ENCODE measurements at regions not wholly inside any gene's neighbourhood (a gene's known extent, or its start where the extent isn't known, plus 50 kb on each side); places are given as distances from the start of the nearest gene placed in this dataset.

DNA sequence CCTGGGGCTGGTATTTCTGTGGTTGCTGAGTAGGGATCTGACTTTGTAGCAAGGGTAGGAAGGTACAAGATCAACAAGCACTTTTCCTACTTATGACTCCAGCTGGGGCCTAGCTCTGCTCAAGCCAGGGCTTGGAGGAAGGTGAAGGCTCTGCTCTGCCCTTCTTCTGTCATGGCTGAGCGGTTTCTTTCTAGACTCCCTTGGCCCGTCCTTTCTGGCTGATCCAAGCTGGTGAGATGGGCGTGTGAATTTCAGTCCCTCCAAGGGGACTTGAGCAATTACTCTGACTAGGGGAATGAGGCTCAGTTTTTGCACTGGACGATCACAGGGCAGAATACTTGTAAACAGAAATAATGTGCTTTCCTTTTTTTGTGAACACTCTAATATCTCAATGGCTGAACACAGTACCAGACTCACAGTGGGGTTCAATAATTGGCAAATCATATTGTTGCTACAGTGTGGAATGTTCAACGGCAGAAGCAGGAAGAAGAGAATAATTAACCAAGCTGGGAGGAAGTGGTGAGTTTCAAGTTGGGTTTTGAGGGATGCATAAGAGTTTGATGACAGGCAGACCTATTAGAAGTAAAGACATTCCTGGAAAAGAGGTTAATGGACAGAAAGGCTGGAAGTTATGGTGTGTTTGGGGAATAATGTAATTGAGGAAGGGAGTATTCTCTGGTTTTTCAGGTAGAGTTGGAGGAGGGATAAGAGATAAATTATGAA is 507.6 kb downstream of the MIAT start:
- DNase-seq (ENCODE audit: low spot score in 2 of 2, unreplicated experiment in 2 of 2) = no peak
- Mint-ChIP-seq H3K4me3 (no peak overlapping the region), H3K27me3 (ENCODE audit: low read depth) (peaks cover 42% of the 10 kb centered on the region), H3K4me1 (no peaks in the 10 kb centered on the region), H3K36me3 (no peaks in the 10 kb centered on the region), H3K27ac (no peak overlapping the region), H3K9me3 (no peaks in the 10 kb centered on the region)
- TF ChIP-seq, protein P1, sequence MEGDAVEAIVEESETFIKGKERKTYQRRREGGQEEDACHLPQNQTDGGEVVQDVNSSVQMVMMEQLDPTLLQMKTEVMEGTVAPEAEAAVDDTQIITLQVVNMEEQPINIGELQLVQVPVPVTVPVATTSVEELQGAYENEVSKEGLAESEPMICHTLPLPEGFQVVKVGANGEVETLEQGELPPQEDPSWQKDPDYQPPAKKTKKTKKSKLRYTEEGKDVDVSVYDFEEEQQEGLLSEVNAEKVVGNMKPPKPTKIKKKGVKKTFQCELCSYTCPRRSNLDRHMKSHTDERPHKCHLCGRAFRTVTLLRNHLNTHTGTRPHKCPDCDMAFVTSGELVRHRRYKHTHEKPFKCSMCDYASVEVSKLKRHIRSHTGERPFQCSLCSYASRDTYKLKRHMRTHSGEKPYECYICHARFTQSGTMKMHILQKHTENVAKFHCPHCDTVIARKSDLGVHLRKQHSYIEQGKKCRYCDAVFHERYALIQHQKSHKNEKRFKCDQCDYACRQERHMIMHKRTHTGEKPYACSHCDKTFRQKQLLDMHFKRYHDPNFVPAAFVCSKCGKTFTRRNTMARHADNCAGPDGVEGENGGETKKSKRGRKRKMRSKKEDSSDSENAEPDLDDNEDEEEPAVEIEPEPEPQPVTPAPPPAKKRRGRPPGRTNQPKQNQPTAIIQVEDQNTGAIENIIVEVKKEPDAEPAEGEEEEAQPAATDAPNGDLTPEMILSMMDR (IDR thresholded peaks at IDR 0.05; ENCODE audit: unreplicated experiment) = no peak

DNA sequence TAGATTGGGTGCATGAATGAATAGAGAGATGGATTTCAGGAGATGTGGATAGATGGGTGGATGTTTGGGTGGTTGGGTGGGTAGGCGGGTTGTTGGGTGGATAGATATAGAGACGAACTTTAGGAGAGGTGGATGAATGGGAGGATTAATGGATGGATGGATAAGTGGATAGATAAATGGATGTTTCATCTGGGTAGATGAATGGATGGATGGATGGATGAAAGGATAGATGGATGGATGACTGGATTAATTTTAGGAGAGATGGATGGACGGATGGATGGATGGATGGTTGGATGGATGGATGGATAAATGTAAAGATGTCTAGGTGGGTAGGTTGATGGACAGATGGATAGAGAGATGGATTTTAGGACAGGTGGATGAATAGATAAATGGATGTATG is 511.3 kb downstream of the MIAT start:
- H3K4me1 Mint-ChIP-seq = peaks cover 4% of the 10 kb centered on the region
- peaks cover 27% of the 10 kb centered on the region for H3K27me3 Mint-ChIP-seq (ENCODE audit: low read depth)
- TF ChIP-seq, protein P1 (IDR thresholded peaks at IDR 0.05; ENCODE audit: unreplicated experiment) = no peak

DNA sequence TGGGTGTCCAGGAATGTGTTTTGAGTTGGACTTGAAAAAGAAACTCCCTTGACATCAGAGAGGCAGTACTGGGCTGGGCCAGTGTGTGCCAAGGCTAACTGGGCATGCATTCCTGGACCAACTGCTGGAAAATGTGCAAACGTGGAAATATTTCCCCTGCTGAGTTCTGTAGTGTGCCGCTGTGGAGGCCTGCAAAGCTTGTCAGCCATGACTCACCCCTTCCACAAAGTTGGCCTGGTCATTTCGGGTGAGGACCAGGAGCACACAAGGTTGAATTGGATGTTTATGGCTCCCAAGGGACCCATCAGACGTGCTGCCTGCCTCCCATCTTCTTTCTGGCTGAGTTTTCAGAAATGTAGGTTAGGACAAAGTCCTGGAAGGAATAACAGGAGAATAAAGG is 513.1 kb downstream of the MIAT start:
- H3K27ac Mint-ChIP-seq = no peak overlapping the region
- H3K4me1 Mint-ChIP-seq = peaks cover 17% of the 10 kb centered on the region
- H3K4me3 Mint-ChIP-seq = no peak overlapping the region
- TF ChIP-seq, protein P1 (IDR thresholded peaks at IDR 0.05; ENCODE audit: unreplicated experiment) = no peak
- peaks cover 28% of the 10 kb centered on the region for H3K27me3 Mint-ChIP-seq (ENCODE audit: low read depth)
- H3K36me3 Mint-ChIP-seq = no peaks in the 10 kb centered on the region
- H3K9me3 Mint-ChIP-seq = no peaks in the 10 kb centered on the region
- no peak for DNase-seq (ENCODE audit: low spot score in 2 of 2, unreplicated experiment in 2 of 2)

More for the DNA sequence above, 511.3 kb downstream of the MIAT start:
- no peaks in the 10 kb centered on the region for H3K36me3 Mint-ChIP-seq
- H3K9me3 Mint-ChIP-seq = no peaks in the 10 kb centered on the region
- H3K4me3 Mint-ChIP-seq = no peak overlapping the region
- no peak for DNase-seq (ENCODE audit: low spot score in 2 of 2, unreplicated experiment in 2 of 2)
- H3K27ac Mint-ChIP-seq = no peak overlapping the region

DNA sequence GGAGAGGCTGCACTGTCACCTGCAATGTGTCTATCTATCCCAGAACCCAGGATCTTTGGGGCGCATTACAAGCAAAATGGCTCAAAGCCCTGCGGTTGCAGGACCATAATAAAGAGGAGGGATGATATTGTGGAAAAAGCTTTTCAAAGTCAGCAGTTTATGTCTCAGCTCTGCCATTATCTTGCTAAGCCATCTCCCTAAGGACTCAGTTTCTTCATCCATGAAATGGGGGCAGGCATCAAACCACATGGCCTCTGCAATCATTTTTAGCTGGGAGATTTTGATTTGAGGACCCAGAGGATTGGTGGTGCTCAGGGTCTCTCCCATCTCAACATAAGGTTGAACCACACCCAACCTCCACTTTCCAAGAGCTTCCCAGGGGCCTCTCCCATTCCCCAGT is 513.8 kb downstream of the MIAT start:
- no peak overlapping the region for H3K4me3 Mint-ChIP-seq
- H3K27me3 Mint-ChIP-seq (ENCODE audit: low read depth) = peaks cover 30% of the 10 kb centered on the region
- no peaks in the 10 kb centered on the region for H3K9me3 Mint-ChIP-seq
- DNase-seq (ENCODE audit: low spot score in 2 of 2, unreplicated experiment in 2 of 2) = no peak
- TF ChIP-seq, protein P1 (IDR thresholded peaks at IDR 0.05; ENCODE audit: unreplicated experiment) = no peak
- H3K36me3 Mint-ChIP-seq = no peaks in the 10 kb centered on the region
- H3K4me1 Mint-ChIP-seq = peaks cover 22% of the 10 kb centered on the region
- H3K27ac Mint-ChIP-seq = no peak overlapping the region

DNA sequence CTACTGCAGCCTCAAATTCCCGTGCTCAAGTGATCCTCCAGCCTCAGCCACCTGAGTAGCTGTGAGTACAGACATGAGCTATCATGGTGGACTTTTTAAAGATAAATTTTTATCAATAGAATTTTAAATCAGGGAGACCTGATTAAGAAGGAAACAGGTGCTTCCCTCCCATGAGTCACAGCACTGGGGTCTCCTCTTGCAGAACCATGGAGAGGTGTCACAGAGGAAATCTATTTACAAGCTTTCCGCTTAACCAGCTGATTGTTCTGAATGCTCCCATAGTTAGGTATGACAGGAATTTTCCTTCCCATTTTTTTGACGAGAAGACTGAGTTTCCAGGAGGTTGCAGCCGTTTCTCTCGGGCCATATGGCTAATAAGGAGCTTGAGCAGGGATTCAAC is 516.1 kb downstream of the MIAT start:
- TF ChIP-seq, protein P1 (IDR thresholded peaks at IDR 0.05; ENCODE audit: unreplicated experiment) = no peak
- peaks cover 28% of the 10 kb centered on the region for H3K4me1 Mint-ChIP-seq
- no peak overlapping the region for H3K27ac Mint-ChIP-seq
- no peaks in the 10 kb centered on the region for H3K9me3 Mint-ChIP-seq
- H3K36me3 Mint-ChIP-seq = no peaks in the 10 kb centered on the region
- no peak overlapping the region for H3K4me3 Mint-ChIP-seq
- H3K27me3 Mint-ChIP-seq (ENCODE audit: low read depth) = peaks cover 27% of the 10 kb centered on the region
- DNase-seq (ENCODE audit: low spot score in 2 of 2, unreplicated experiment in 2 of 2) = no peak
